Loucy (cell line): ENCODE measurements at regions not wholly inside any gene's neighbourhood (a gene's known extent, or its start where the extent isn't known, plus 50 kb on each side); places are given as distances from the start of the nearest gene placed in this dataset.
"Not testable (repeated sequence)": the region's sequence is repeated elsewhere in the genome, so short reads cannot be mapped to it uniquely, and the experiment has no call there.

Source experiments
- H2AFZ ChIP-seq: fragments of 200-600 bp; sonication (generic); 2 replicates; pipeline ENCODE4 v1.6.0; 2016; ENCODE audit warnings: antibody characterized with exemption, mild to moderate bottlenecking, low read length, moderate library complexity
- H3F3A ChIP-seq: fragments of 200-600 bp; 2 replicates; pipeline ENCODE4 v1.6.0; 2016; ENCODE audit warnings: antibody characterized with exemption, low read depth, mild to moderate bottlenecking
- H3K27me3 ChIP-seq: fragments of 200-600 bp; sonication (generic); 2 replicates; pipeline ENCODE4 v1.6.1; 2014; ENCODE audit warnings: low read length, mild to moderate bottlenecking; ENCODE audit not compliant: insufficient read depth, poor library complexity, severe bottlenecking
- H3K36me3 ChIP-seq: fragments of 200-600 bp; sonication (generic); 2 replicates; pipeline ENCODE4 v1.6.1; 2016; ENCODE audit warnings: low read length; ENCODE audit not compliant: insufficient read depth
- H3K4me1 ChIP-seq: fragments of 200-600 bp; sonication (generic); 2 replicates; pipeline ENCODE4 v1.5.1; 2014; ENCODE audit warnings: low read length, mild to moderate bottlenecking; ENCODE audit not compliant: insufficient read depth, poor library complexity, severe bottlenecking
- H3K4me2 ChIP-seq: fragments of 200-600 bp; sonication (generic); 2 replicates; pipeline ENCODE4 v1.6.0; 2014; ENCODE audit warnings: antibody characterized with exemption, low read length, low read depth, mild to moderate bottlenecking; ENCODE audit not compliant: poor library complexity, severe bottlenecking
- H3K4me3 ChIP-seq: fragments of 200-600 bp; sonication (generic); 2 replicates; pipeline ENCODE4 v1.5.1; 2014; ENCODE audit warnings: low read length, mild to moderate bottlenecking, mixed read lengths; ENCODE audit not compliant: poor library complexity, severe bottlenecking
- H3K79me2 ChIP-seq: fragments of 200-600 bp; sonication (generic); 2 replicates; pipeline ENCODE4 v1.6.1; 2014; ENCODE audit warnings: low read length; ENCODE audit not compliant: insufficient read depth
- H3K9ac ChIP-seq: fragments of 200-600 bp; sonication (generic); 2 replicates; pipeline ENCODE4 v1.6.0; 2014; ENCODE audit warnings: mild to moderate bottlenecking, low read depth, low read length, moderate library complexity; ENCODE audit not compliant: poor library complexity, severe bottlenecking
- H3K9me2 ChIP-seq: fragments of 200-600 bp; sonication (generic); replicated peaks from 2 replicates; pipeline ENCODE4 v1.6.1; 2016; ENCODE audit warnings: low read depth, low read length, mixed read lengths
- H3K9me3 ChIP-seq: fragments of 200-600 bp; sonication (generic); 2 replicates; pipeline ENCODE4 v1.6.1; 2014; ENCODE audit warnings: mild to moderate bottlenecking, antibody characterized with exemption, low read length, low read depth; ENCODE audit not compliant: insufficient read depth
- H4K20me1 ChIP-seq: fragments of 200-600 bp; sonication (generic); 2 replicates; pipeline ENCODE4 v1.6.0; 2014; ENCODE audit warnings: antibody characterized with exemption, low read length, mild to moderate bottlenecking; ENCODE audit not compliant: insufficient read depth, poor library complexity, severe bottlenecking
- EZH2phosphoT487 ChIP-seq: fragments of 200-600 bp; IDR thresholded peaks from 2 replicates; pipeline ENCODE4 v1.6.1; 2018; ENCODE audit warnings: antibody characterized with exemption, mild to moderate bottlenecking, moderate library complexity, borderline replicate concordance
- TF ChIP-seq, protein P1 (sequence below): fragments of 200-600 bp; sonication (generic); conservative IDR thresholded peaks from 2 replicates; pipeline ENCODE4 v1.5.1; 2014; ENCODE audit warnings: mild to moderate bottlenecking, antibody characterized with exemption, low read length

DNA sequence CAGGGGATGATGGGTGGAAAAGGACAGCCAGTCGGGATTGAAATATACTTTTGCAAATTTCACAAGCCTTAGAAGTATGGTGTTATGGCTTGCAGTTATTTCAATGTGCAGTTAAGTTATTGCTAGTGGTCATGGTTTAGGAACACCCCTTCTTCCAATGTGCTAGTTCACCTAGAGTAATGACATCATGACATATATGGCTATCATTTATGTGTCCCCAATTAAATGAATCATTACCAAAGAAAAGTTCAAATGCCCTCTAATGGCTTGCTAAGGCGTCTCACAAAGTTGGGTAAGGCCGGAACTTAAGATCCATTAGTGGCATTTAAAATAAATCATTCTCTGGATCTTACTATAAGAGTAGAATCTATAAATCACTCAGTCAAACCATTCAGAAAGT, 271.6 kb downstream of the SPRY2 start:
- Histone ChIP-seq H3K9me2 (no peaks in the 10 kb centered on the region), H3K9ac (no peak overlapping the region), H3K79me2 (no peaks in the 10 kb centered on the region), H4K20me1 (no peaks in the 10 kb centered on the region), H3K4me2 (no peak overlapping the region), H3K9me3 (no peaks in the 10 kb centered on the region), H3K4me1 (peaks cover 6% of the 10 kb centered on the region), H2AFZ (no peak overlapping the region), H3K27me3 (no peaks in the 10 kb centered on the region), H3K4me3 (no peak overlapping the region), H3K36me3 (no peaks in the 10 kb centered on the region), H3F3A (no peaks in the 10 kb centered on the region)
- TF ChIP-seq, protein P1, sequence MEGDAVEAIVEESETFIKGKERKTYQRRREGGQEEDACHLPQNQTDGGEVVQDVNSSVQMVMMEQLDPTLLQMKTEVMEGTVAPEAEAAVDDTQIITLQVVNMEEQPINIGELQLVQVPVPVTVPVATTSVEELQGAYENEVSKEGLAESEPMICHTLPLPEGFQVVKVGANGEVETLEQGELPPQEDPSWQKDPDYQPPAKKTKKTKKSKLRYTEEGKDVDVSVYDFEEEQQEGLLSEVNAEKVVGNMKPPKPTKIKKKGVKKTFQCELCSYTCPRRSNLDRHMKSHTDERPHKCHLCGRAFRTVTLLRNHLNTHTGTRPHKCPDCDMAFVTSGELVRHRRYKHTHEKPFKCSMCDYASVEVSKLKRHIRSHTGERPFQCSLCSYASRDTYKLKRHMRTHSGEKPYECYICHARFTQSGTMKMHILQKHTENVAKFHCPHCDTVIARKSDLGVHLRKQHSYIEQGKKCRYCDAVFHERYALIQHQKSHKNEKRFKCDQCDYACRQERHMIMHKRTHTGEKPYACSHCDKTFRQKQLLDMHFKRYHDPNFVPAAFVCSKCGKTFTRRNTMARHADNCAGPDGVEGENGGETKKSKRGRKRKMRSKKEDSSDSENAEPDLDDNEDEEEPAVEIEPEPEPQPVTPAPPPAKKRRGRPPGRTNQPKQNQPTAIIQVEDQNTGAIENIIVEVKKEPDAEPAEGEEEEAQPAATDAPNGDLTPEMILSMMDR = no peak
- TF ChIP-seq EZH2phosphoT487 = no peak

DNA sequence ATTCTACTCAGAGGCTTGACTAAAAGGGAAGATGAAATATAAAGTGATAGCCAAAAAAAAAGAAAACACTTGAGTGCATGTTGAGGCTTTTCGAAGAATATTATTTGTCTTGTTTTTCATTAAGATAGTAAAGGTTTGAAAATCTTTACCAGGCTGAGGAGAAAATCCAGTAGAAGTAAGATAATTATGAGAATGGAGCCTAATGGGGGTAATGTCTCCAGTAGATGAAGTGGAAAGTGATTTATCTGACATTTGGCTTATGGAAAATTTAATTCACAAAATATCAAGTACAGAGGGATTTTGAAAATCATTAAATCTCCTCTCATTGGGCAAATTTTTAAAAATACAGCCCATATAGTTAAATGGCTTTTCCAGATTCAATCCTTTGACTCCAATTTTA, 274.9 kb downstream of the SPRY2 start:
- Histone ChIP-seq H3K9me2 (no peaks in the 10 kb centered on the region), H3F3A (no peaks in the 10 kb centered on the region), H3K79me2 (no peaks in the 10 kb centered on the region), H3K4me1 (no peaks in the 10 kb centered on the region), H3K27me3 (no peaks in the 10 kb centered on the region), H3K4me3 (no peak overlapping the region), H3K9ac (no peak overlapping the region), H3K9me3 (no peaks in the 10 kb centered on the region), H4K20me1 (no peaks in the 10 kb centered on the region), H2AFZ (no peak overlapping the region), H3K4me2 (no peak overlapping the region), H3K36me3 (no peaks in the 10 kb centered on the region)
- TF ChIP-seq EZH2phosphoT487 = no peak
- TF ChIP-seq, protein P1 = no peak

DNA sequence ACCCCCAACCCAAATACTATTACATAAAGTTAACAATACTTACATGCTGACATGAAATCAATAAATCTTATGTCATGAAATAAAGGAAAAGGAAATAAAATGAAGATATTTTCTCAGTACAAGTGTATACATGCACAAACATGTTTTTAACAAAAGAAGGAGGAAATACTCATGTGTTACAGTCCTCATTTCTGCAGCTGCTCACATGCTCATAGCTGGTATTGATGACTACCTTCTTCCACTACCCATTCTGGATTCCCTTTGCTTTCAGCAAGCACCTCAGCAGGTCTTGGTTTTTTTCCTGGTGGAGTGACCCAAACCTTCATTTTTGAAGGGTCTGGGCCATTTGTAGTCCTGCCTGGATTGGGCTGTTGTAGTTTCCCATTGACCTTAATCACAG, 278.5 kb downstream of the SPRY2 start:
- H3K79me2 ChIP-seq, H2AFZ ChIP-seq, H3K27me3 ChIP-seq, H4K20me1 ChIP-seq, H3K9me3 ChIP-seq, H3K4me2 ChIP-seq, H3F3A ChIP-seq, H3K9ac ChIP-seq, H3K9me2 ChIP-seq, H3K4me3 ChIP-seq, H3K4me1 ChIP-seq, H3K36me3 ChIP-seq: not testable (repeated sequence)

DNA sequence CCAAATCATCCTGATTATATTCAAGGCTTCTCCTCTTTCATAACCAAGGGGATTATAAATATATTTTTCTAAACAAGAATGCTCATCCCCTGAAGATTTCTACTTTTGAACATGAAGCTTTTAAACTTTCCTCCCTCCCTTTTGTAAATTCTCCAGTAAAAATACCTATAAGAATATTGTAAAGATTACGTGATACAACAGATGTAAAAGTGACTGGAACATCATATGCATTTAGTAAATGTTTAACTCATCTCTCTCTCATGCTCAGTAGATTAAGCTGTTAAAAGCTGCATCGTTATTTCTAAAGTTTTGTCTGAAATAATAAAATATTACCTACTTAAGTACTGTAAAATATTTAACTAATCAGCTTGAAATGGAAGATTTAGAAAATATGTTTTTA, 281.1 kb downstream of the SPRY2 start:
- TF ChIP-seq, protein P1 = no peak
- Histone ChIP-seq H2AFZ (no peak overlapping the region), H3F3A (no peaks in the 10 kb centered on the region), H3K4me1 (no peaks in the 10 kb centered on the region), H3K9me3 (no peaks in the 10 kb centered on the region), H3K36me3 (no peaks in the 10 kb centered on the region), H3K4me3 (no peak overlapping the region), H4K20me1 (no peaks in the 10 kb centered on the region), H3K4me2 (no peak overlapping the region), H3K9ac (no peak overlapping the region), H3K79me2 (no peaks in the 10 kb centered on the region), H3K9me2 (no peaks in the 10 kb centered on the region), H3K27me3 (no peaks in the 10 kb centered on the region)
